Subcutaneous abdominal adipose tissue (tissue), 5 donors: ENCODE measurements at regions not wholly inside any gene's neighbourhood (a gene's known extent, or its start where the extent isn't known, plus 50 kb on each side); places are given as distances from the start of the nearest gene placed in this dataset.

ENCODE experiments used
- H3K27ac ChIP-seq: one replicate; pipeline ENCODE4 v1.7.0; 2013; ENCODE audit warnings: low read depth, mild to moderate bottlenecking, inconsistent platforms, low read length, moderate library complexity
- H3K27me3 ChIP-seq, 5 donors: one replicate each; pipeline ENCODE4 v1.7.0; 2013; ENCODE audit warnings: low read length in 5 of 5, inconsistent platforms in 1 of 5; ENCODE audit not compliant: control insufficient read depth in 5 of 5, insufficient read depth in 4 of 5
- H3K36me3 ChIP-seq, 5 donors: one replicate each; pipeline ENCODE4 v1.7.0; 2013; ENCODE audit warnings: low read length in 5 of 5; ENCODE audit not compliant: control insufficient read depth in 5 of 5, insufficient read depth in 5 of 5
- H3K4me1 ChIP-seq, 5 donors: one replicate each; pipeline ENCODE4 v1.7.0; 2013; ENCODE audit warnings: low read length in 5 of 5, mild to moderate bottlenecking in 3 of 5, moderate library complexity in 1 of 5; ENCODE audit not compliant: control insufficient read depth in 5 of 5, insufficient read depth in 5 of 5
- H3K4me3 ChIP-seq, 5 donors: one replicate each; pipeline ENCODE4 v1.7.0; 2013; ENCODE audit warnings: low read length in 5 of 5, low read depth in 1 of 5
- H3K9ac ChIP-seq, 5 donors: one replicate each; pipeline ENCODE4 v1.7.0; 2013; ENCODE audit warnings: low read length in 5 of 5, mild to moderate bottlenecking in 4 of 5, moderate library complexity in 3 of 5
- H3K9me3 ChIP-seq, 5 donors: one replicate each; pipeline ENCODE4 v1.7.0; 2013; ENCODE audit warnings: low read length in 5 of 5; ENCODE audit not compliant: control insufficient read depth in 5 of 5
- donor health status: healthy.
- donor health status: healthy.
- donor health status: healthy.
- donor health status: healthy.
- donor health status: healthy.

GRCh38 chr2:59922450-59922849 is 631.0 kb downstream of the BCL11A start:
- Histone ChIP-seq H3K9ac (no peak overlapping the region), H3K9me3 (no peaks in the 10 kb centered on the region), H3K27me3 (peaks cover 0 to 4% (median 0%) of the 10 kb centered on the region in 5 donors), H3K4me3 (no peak overlapping the region), H3K4me1 (no peaks in the 10 kb centered on the region), H3K36me3 (no peaks in the 10 kb centered on the region), H3K27ac (no peak overlapping the region)

GRCh38 chr2:59921743-59922142 is 631.7 kb downstream of the BCL11A start:
- H3K9ac ChIP-seq: no peak overlapping the region
- no peaks in the 10 kb centered on the region for H3K9me3 ChIP-seq
- no peak overlapping the region for H3K4me3 ChIP-seq
- no peaks in the 10 kb centered on the region for H3K4me1 ChIP-seq
- H3K27me3 ChIP-seq: peaks cover 0 to 4% (median 0%) of the 10 kb centered on the region in 5 donors
- no peak overlapping the region for H3K27ac ChIP-seq
- no peaks in the 10 kb centered on the region for H3K36me3 ChIP-seq

- Histone ChIP-seq H3K4me1 (no peaks in the 10 kb centered on the region), H3K36me3 (no peaks in the 10 kb centered on the region), H3K9ac (no peak overlapping the region), H3K9me3 (no peaks in the 10 kb centered on the region), H3K27me3 (peaks cover 0 to 4% (median 0%) of the 10 kb centered on the region in 5 donors), H3K27ac (no peak overlapping the region), H3K4me3 (no peak overlapping the region)
Observed at GRCh38 chr2:59920961-59921360, 632.5 kb downstream of the BCL11A start.

GRCh38 chr2:59920307-59920706 is 633.1 kb downstream of the BCL11A start:
- Histone ChIP-seq H3K9ac (no peak overlapping the region), H3K36me3 (no peaks in the 10 kb centered on the region), H3K4me3 (no peak overlapping the region), H3K4me1 (no peaks in the 10 kb centered on the region), H3K9me3 (no peaks in the 10 kb centered on the region), H3K27me3 (peaks cover 0 to 4% (median 0%) of the 10 kb centered on the region in 5 donors), H3K27ac (no peak overlapping the region)

- H3K36me3 ChIP-seq: no peaks in the 10 kb centered on the region
- H3K4me3 ChIP-seq: no peak overlapping the region
- no peaks in the 10 kb centered on the region for H3K9me3 ChIP-seq
- H3K4me1 ChIP-seq: no peaks in the 10 kb centered on the region
- H3K27me3 ChIP-seq: peaks cover 0 to 4% (median 0%) of the 10 kb centered on the region in 5 donors
- H3K27ac ChIP-seq: no peak overlapping the region
- no peak overlapping the region for H3K9ac ChIP-seq
Observed at GRCh38 chr2:59919579-59919978, 633.9 kb downstream of the BCL11A start.

GRCh38 chr2:59912042-59912441 is 641.4 kb downstream of the BCL11A start:
- H3K27me3 ChIP-seq: no peaks in the 10 kb centered on the region

GRCh38 chr2:59910166-59910565 is 643.3 kb downstream of the BCL11A start:
- Histone ChIP-seq H3K9ac (no peak overlapping the region), H3K9me3 (no peaks in the 10 kb centered on the region), H3K36me3 (no peaks in the 10 kb centered on the region), H3K4me1 (no peaks in the 10 kb centered on the region), H3K27ac (no peak overlapping the region), H3K4me3 (no peak overlapping the region), H3K27me3 (no peaks in the 10 kb centered on the region)

More at GRCh38 chr2:59912042-59912441, 641.4 kb downstream of the BCL11A start:
- Histone ChIP-seq H3K36me3 (no peaks in the 10 kb centered on the region), H3K9ac (no peak overlapping the region), H3K9me3 (no peaks in the 10 kb centered on the region), H3K27ac (no peak overlapping the region), H3K4me3 (no peak overlapping the region), H3K4me1 (no peaks in the 10 kb centered on the region)

GRCh38 chr2:59909147-59909546 is 644.3 kb downstream of the BCL11A start:
- Histone ChIP-seq H3K9me3 (no peaks in the 10 kb centered on the region), H3K36me3 (no peaks in the 10 kb centered on the region), H3K4me1 (no peaks in the 10 kb centered on the region), H3K4me3 (no peak overlapping the region), H3K27ac (no peak overlapping the region), H3K27me3 (no peaks in the 10 kb centered on the region), H3K9ac (no peak overlapping the region)

- no peak overlapping the region for H3K4me3 ChIP-seq
- no peaks in the 10 kb centered on the region for H3K4me1 ChIP-seq
- no peaks in the 10 kb centered on the region for H3K36me3 ChIP-seq
- no peak overlapping the region for H3K27ac ChIP-seq
- no peaks in the 10 kb centered on the region for H3K9me3 ChIP-seq
- H3K9ac ChIP-seq: no peak overlapping the region
- no peaks in the 10 kb centered on the region for H3K27me3 ChIP-seq
Observed at GRCh38 chr2:59905731-59906130, 647.7 kb downstream of the BCL11A start.

GRCh38 chr2:59903994-59904544 is 649.4 kb downstream of the BCL11A start:
- Histone ChIP-seq H3K4me3 (no peak overlapping the region), H3K27ac (no peak overlapping the region), H3K9ac (no peak overlapping the region), H3K27me3 (no peaks in the 10 kb centered on the region), H3K36me3 (no peaks in the 10 kb centered on the region), H3K9me3 (no peaks in the 10 kb centered on the region), H3K4me1 (no peaks in the 10 kb centered on the region)
